Erythroblast (primary cell): ENCODE measurements at regions not wholly inside any gene's neighbourhood (a gene's known extent, or its start where the extent isn't known, plus 50 kb on each side); places are given as distances from the start of the nearest gene placed in this dataset.

Source experiments
- GATA1 ChIP-seq: IDR thresholded peaks from 2 replicates; pipeline ENCODE4 v1.6.1; 2011; ENCODE audit warnings: low read depth, mild to moderate bottlenecking, control low read depth, low read length, moderate library complexity
- POLR2A ChIP-seq: IDR thresholded peaks from 2 replicates; pipeline ENCODE4 v1.6.1; 2011; ENCODE audit warnings: mild to moderate bottlenecking, low read length

GRCh38 chr18:38033282-38033681, 467.7 kb upstream of the CELF4 start:
- TF ChIP-seq POLR2A (no peak), GATA1 (no peak)
